ENCODE measurements at regions not wholly inside any gene's neighbourhood (a gene's known extent, or its start where the extent isn't known, plus 50 kb on each side); places are given as distances from the start of the nearest gene placed in this dataset.
"Not testable (repeated sequence)": the region's sequence is repeated elsewhere in the genome, so short reads cannot be mapped to it uniquely, and the experiment has no call there.

- H3K27me3 ChIP-seq, result no peaks in the 10 kb centered on the region
- H3K4me3 ChIP-seq, result no peak overlapping the region
- H3K27ac ChIP-seq, result no peak overlapping the region
- no peaks in the 10 kb centered on the region for H3K9me3 ChIP-seq
- TF ChIP-seq, protein P1, sequence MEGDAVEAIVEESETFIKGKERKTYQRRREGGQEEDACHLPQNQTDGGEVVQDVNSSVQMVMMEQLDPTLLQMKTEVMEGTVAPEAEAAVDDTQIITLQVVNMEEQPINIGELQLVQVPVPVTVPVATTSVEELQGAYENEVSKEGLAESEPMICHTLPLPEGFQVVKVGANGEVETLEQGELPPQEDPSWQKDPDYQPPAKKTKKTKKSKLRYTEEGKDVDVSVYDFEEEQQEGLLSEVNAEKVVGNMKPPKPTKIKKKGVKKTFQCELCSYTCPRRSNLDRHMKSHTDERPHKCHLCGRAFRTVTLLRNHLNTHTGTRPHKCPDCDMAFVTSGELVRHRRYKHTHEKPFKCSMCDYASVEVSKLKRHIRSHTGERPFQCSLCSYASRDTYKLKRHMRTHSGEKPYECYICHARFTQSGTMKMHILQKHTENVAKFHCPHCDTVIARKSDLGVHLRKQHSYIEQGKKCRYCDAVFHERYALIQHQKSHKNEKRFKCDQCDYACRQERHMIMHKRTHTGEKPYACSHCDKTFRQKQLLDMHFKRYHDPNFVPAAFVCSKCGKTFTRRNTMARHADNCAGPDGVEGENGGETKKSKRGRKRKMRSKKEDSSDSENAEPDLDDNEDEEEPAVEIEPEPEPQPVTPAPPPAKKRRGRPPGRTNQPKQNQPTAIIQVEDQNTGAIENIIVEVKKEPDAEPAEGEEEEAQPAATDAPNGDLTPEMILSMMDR (IDR thresholded peaks at IDR 0.05), result no peak
- TF ChIP-seq POLR2A (IDR thresholded peaks at IDR 0.05), result no peak
- DNase-seq, result no peak
- H3K4me1 ChIP-seq, result no peaks in the 10 kb centered on the region
- no peaks in the 10 kb centered on the region for H3K36me3 ChIP-seq
These were observed 291.8 kb upstream of the RGPD4 start for GRCh38 chr2:107534926-107535325.

- not testable (repeated sequence) for H3K4me1 ChIP-seq, H3K27me3 ChIP-seq, H3K36me3 ChIP-seq, H3K27ac ChIP-seq, H3K4me3 ChIP-seq, H3K9me3 ChIP-seq, DNase-seq
These were observed 290.6 kb upstream of the RGPD4 start for GRCh38 chr2:107535905-107536689.

DNA sequence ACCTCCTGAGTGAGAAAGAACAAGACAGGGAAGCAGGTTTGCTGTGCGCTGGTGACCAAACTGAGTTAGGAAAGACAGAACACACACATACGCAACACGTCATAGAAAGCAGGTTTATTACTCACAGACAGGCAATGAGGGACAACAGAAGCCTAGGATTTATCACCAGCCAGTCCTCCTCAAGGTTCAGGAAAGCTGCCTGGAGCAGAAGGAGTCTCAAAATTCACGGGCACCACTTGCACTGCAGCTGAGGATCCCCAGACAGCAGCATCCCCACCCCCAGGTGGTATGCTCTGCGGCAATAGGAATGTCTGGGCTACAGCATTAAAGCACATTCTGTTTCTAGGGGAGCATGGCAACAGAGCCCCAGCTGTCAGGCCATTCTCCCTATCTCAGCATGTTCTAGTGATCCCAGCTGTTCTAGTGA, 284.4 kb upstream of the RGPD4 start:
- Histone ChIP-seq H3K27ac (no peak overlapping the region), H3K36me3 (no peaks in the 10 kb centered on the region), H3K4me1 (no peaks in the 10 kb centered on the region), H3K9me3 (no peaks in the 10 kb centered on the region), H3K27me3 (no peaks in the 10 kb centered on the region), H3K4me3 (no peak overlapping the region)
- no peak for DNase-seq
- TF ChIP-seq, protein P1 (IDR thresholded peaks at IDR 0.05), result no peak
- TF ChIP-seq POLR2A (IDR thresholded peaks at IDR 0.05), result no peak

DNA sequence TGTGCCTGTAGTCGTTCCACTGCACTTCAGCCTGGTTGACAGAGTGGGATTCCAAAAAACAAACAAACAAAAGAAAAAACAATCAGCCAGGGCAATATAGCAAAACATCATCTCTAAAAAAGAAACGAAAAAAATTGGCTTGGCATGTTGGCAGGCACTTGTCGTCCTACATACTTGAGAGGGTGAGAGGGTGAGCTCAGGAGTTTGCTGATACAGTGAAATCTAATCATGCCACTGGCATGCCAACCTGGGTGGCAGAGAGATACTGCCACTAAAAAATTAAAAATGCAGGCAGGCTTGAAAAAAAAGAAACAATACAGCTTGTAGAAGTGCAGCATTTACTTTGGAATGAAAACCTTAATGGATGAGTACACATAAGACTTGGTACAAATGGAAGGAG, 282.9 kb upstream of the RGPD4 start:
- DNase-seq, result no peak
- Histone ChIP-seq H3K27me3 (no peaks in the 10 kb centered on the region), H3K4me3 (no peak overlapping the region), H3K9me3 (no peaks in the 10 kb centered on the region), H3K27ac (no peak overlapping the region), H3K4me1 (no peaks in the 10 kb centered on the region), H3K36me3 (no peaks in the 10 kb centered on the region)
- TF ChIP-seq POLR2A (IDR thresholded peaks at IDR 0.05), result no peak
- TF ChIP-seq, protein P1 (IDR thresholded peaks at IDR 0.05), result no peak

DNA sequence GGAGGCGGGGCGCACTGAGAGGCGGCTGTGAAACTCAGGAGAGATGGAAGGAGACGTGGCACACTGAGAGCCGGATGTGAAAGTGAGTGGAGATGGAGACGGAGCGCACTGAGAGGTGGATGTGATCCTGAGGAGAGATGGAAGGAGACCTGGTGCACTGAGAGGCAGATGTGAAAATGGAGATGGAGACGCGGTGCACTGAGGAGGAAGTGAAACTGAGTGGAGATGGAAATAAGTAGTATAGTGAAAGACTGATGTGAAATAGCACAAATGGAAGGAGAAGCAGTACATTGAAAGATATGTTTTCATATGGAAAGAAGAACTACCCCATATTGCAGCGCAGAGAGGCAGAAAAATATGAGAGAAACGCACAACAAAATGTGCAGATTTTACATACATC, 281.6 kb upstream of the RGPD4 start:
- H3K27me3 ChIP-seq, result no peaks in the 10 kb centered on the region
- H3K36me3 ChIP-seq, result no peaks in the 10 kb centered on the region
- TF ChIP-seq, protein P1 (IDR thresholded peaks at IDR 0.05), result no peak
- TF ChIP-seq POLR2A (IDR thresholded peaks at IDR 0.05), result no peak
- H3K27ac ChIP-seq, result no peak overlapping the region
- no peak for DNase-seq
- H3K4me3 ChIP-seq, result no peak overlapping the region
- H3K4me1 ChIP-seq, result no peaks in the 10 kb centered on the region
- no peaks in the 10 kb centered on the region for H3K9me3 ChIP-seq

GRCh38 chr2:107545851-107546250, 280.8 kb upstream of the RGPD4 start:
- DNase-seq, result no peak
- no peaks in the 10 kb centered on the region for H3K27me3 ChIP-seq
- no peaks in the 10 kb centered on the region for H3K4me1 ChIP-seq
- H3K9me3 ChIP-seq, result no peaks in the 10 kb centered on the region
- H3K4me3 ChIP-seq, result no peak overlapping the region
- TF ChIP-seq POLR2A (IDR thresholded peaks at IDR 0.05), result no peak
- TF ChIP-seq, protein P1 (IDR thresholded peaks at IDR 0.05), result no peak
- H3K36me3 ChIP-seq, result no peaks in the 10 kb centered on the region
- no peak overlapping the region for H3K27ac ChIP-seq
